ENCODE measurements at regions not wholly inside any gene's neighbourhood (a gene's known extent, or its start where the extent isn't known, plus 50 kb on each side); places are given as distances from the start of the nearest gene placed in this dataset.

GRCh38 chr18:78725426-78725825 is 254.2 kb upstream of the SALL3 start:
- no CpG with 5 or more reads among the region's 10 CpGs for WGBS (ENCODE audit: insufficient coverage, insufficient read length)
- no peak for DNase-seq (ENCODE audit: low read depth, low spot score)
- Histone ChIP-seq H3K36me3 (ENCODE audit: control insufficient read depth, insufficient read depth, low read length) (no peaks in the 10 kb centered on the region), H3K27me3 (ENCODE audit: control insufficient read depth, insufficient read depth, low read length) (no peaks in the 10 kb centered on the region), H3K27ac (ENCODE audit: low read length) (no peak overlapping the region), H3K4me3 (ENCODE audit: low read length) (no peak overlapping the region), H3K9me3 (ENCODE audit: control insufficient read depth, insufficient read depth, low read length) (no peaks in the 10 kb centered on the region), H3K4me1 (ENCODE audit: control insufficient read depth, insufficient read depth, low read length) (peaks cover 4% of the 10 kb centered on the region)

- Histone ChIP-seq H3K9me3 (ENCODE audit: control insufficient read depth, insufficient read depth, low read length) (no peaks in the 10 kb centered on the region), H3K27me3 (ENCODE audit: control insufficient read depth, insufficient read depth, low read length) (no peaks in the 10 kb centered on the region), H3K4me1 (ENCODE audit: control insufficient read depth, insufficient read depth, low read length) (peaks cover 3% of the 10 kb centered on the region; the same call in 1 of the 2 replicates), H3K27ac (ENCODE audit: low read length) (no peak overlapping the region), H3K4me3 (ENCODE audit: low read length) (no peak overlapping the region; the same call in 1 of the 2 replicates), H3K36me3 (ENCODE audit: control insufficient read depth, insufficient read depth, low read length) (no peaks in the 10 kb centered on the region)
- no CpG with 5 or more reads among the region's 50 CpGs for WGBS (ENCODE audit: insufficient coverage, insufficient read length)
- DNase-seq (ENCODE audit: low read depth, low spot score) = no peak
Observed at GRCh38 chr18:78726326-78727056, 253.1 kb upstream of the SALL3 start.

GRCh38 chr18:78727057-78727739 is 252.4 kb upstream of the SALL3 start:
- WGBS (ENCODE audit: insufficient coverage, insufficient read length) = no CpG with 5 or more reads among the region's 25 CpGs
- Histone ChIP-seq H3K4me3 (ENCODE audit: low read length) (no peak overlapping the region), H3K9me3 (ENCODE audit: control insufficient read depth, insufficient read depth, low read length) (no peaks in the 10 kb centered on the region), H3K27ac (ENCODE audit: low read length) (no peak overlapping the region), H3K27me3 (ENCODE audit: control insufficient read depth, insufficient read depth, low read length) (no peaks in the 10 kb centered on the region), H3K36me3 (ENCODE audit: control insufficient read depth, insufficient read depth, low read length) (no peaks in the 10 kb centered on the region), H3K4me1 (ENCODE audit: control insufficient read depth, insufficient read depth, low read length) (0 out of 2 replicates have a peak, but pooled peaks cover 2% of the 10 kb centered on the region)
- no peak for DNase-seq (ENCODE audit: low read depth, low spot score)

- Histone ChIP-seq H3K9me3 (ENCODE audit: control insufficient read depth, insufficient read depth, low read length) (no peaks in the 10 kb centered on the region), H3K4me3 (ENCODE audit: low read length) (no peak overlapping the region), H3K27ac (ENCODE audit: low read length) (no peak overlapping the region), H3K27me3 (ENCODE audit: control insufficient read depth, insufficient read depth, low read length) (no peaks in the 10 kb centered on the region), H3K36me3 (ENCODE audit: control insufficient read depth, insufficient read depth, low read length) (no peaks in the 10 kb centered on the region), H3K4me1 (ENCODE audit: control insufficient read depth, insufficient read depth, low read length) (0 out of 2 replicates have a peak, but pooled peaks cover 2% of the 10 kb centered on the region)
- no CpG with 5 or more reads among the region's 22 CpGs for WGBS (ENCODE audit: insufficient coverage, insufficient read length)
- no peak for DNase-seq (ENCODE audit: low read depth, low spot score)
Observed at GRCh38 chr18:78727877-78728783, 251.5 kb upstream of the SALL3 start.

- Histone ChIP-seq H3K36me3 (ENCODE audit: control insufficient read depth, insufficient read depth, low read length) (no peaks in the 10 kb centered on the region), H3K27ac (ENCODE audit: low read length) (no peak overlapping the region), H3K4me1 (ENCODE audit: control insufficient read depth, insufficient read depth, low read length) (no peaks in the 10 kb centered on the region), H3K9me3 (ENCODE audit: control insufficient read depth, insufficient read depth, low read length) (no peaks in the 10 kb centered on the region), H3K27me3 (ENCODE audit: control insufficient read depth, insufficient read depth, low read length) (no peaks in the 10 kb centered on the region), H3K4me3 (ENCODE audit: low read length) (no peak overlapping the region)
- no peak for DNase-seq (ENCODE audit: low read depth, low spot score)
- no CpG with 5 or more reads among the region's 25 CpGs for WGBS (ENCODE audit: insufficient coverage, insufficient read length)
Observed at GRCh38 chr18:78728784-78729467, 250.7 kb upstream of the SALL3 start.

- Histone ChIP-seq H3K4me1 (ENCODE audit: control insufficient read depth, insufficient read depth, low read length) (no peaks in the 10 kb centered on the region), H3K27ac (ENCODE audit: low read length) (no peak overlapping the region), H3K27me3 (ENCODE audit: control insufficient read depth, insufficient read depth, low read length) (no peaks in the 10 kb centered on the region), H3K4me3 (ENCODE audit: low read length) (no peak overlapping the region), H3K9me3 (ENCODE audit: control insufficient read depth, insufficient read depth, low read length) (no peaks in the 10 kb centered on the region), H3K36me3 (ENCODE audit: control insufficient read depth, insufficient read depth, low read length) (no peaks in the 10 kb centered on the region)
- DNase-seq (ENCODE audit: low read depth, low spot score) = no peak
- no CpG with 5 or more reads among the region's 10 CpGs for WGBS (ENCODE audit: insufficient coverage, insufficient read length)
Observed at GRCh38 chr18:78730546-78730945, 249.1 kb upstream of the SALL3 start.

- H3K27me3 ChIP-seq (ENCODE audit: control insufficient read depth, insufficient read depth, low read length) = no peaks in the 10 kb centered on the region
- H3K27ac ChIP-seq (ENCODE audit: low read length) = no peak overlapping the region
- no peaks in the 10 kb centered on the region for H3K9me3 ChIP-seq (ENCODE audit: control insufficient read depth, insufficient read depth, low read length)
- H3K36me3 ChIP-seq (ENCODE audit: control insufficient read depth, insufficient read depth, low read length) = no peaks in the 10 kb centered on the region
- DNase-seq (ENCODE audit: low read depth, low spot score) = no peak
- no peaks in the 10 kb centered on the region for H3K4me1 ChIP-seq (ENCODE audit: control insufficient read depth, insufficient read depth, low read length)
- H3K4me3 ChIP-seq (ENCODE audit: low read length) = no peak overlapping the region
- no CpG with 5 or more reads among the region's 20 CpGs for WGBS (ENCODE audit: insufficient coverage, insufficient read length)
Observed at GRCh38 chr18:78731016-78731397, 248.6 kb upstream of the SALL3 start.

GRCh38 chr18:78731398-78732032 is 248.1 kb upstream of the SALL3 start:
- H3K4me1 ChIP-seq (ENCODE audit: control insufficient read depth, insufficient read depth, low read length) = no peaks in the 10 kb centered on the region
- no peaks in the 10 kb centered on the region for H3K9me3 ChIP-seq (ENCODE audit: control insufficient read depth, insufficient read depth, low read length)
- H3K36me3 ChIP-seq (ENCODE audit: control insufficient read depth, insufficient read depth, low read length) = no peaks in the 10 kb centered on the region
- H3K27me3 ChIP-seq (ENCODE audit: control insufficient read depth, insufficient read depth, low read length) = no peaks in the 10 kb centered on the region
- DNase-seq (ENCODE audit: low read depth, low spot score) = no peak
- no CpG with 5 or more reads among the region's 18 CpGs for WGBS (ENCODE audit: insufficient coverage, insufficient read length)
- H3K4me3 ChIP-seq (ENCODE audit: low read length) = no peak overlapping the region
- no peak overlapping the region for H3K27ac ChIP-seq (ENCODE audit: low read length)

- H3K27ac ChIP-seq (ENCODE audit: low read length) = no peak overlapping the region
- no peaks in the 10 kb centered on the region for H3K4me1 ChIP-seq (ENCODE audit: control insufficient read depth, insufficient read depth, low read length)
- no peaks in the 10 kb centered on the region for H3K27me3 ChIP-seq (ENCODE audit: control insufficient read depth, insufficient read depth, low read length)
- no peaks in the 10 kb centered on the region for H3K9me3 ChIP-seq (ENCODE audit: control insufficient read depth, insufficient read depth, low read length)
- no peak overlapping the region for H3K4me3 ChIP-seq (ENCODE audit: low read length)
- no CpG with 5 or more reads among the region's 14 CpGs for WGBS (ENCODE audit: insufficient coverage, insufficient read length)
- no peaks in the 10 kb centered on the region for H3K36me3 ChIP-seq (ENCODE audit: control insufficient read depth, insufficient read depth, low read length)
- no peak for DNase-seq (ENCODE audit: low read depth, low spot score)
Observed at GRCh38 chr18:78732273-78733210, 247.1 kb upstream of the SALL3 start.
